UCSD-AML1 (cell line): ENCODE measurements at regions not wholly inside any gene's neighbourhood (a gene's known extent, or its start where the extent isn't known, plus 50 kb on each side); places are given as distances from the start of the nearest gene placed in this dataset.

Experiments used
- DNase-seq: peaks from one replicate; lab custom pipeline; 2025; ENCODE audit not compliant: unreplicated experiment; lab: John Stamatoyannopoulos, UW

DNA sequence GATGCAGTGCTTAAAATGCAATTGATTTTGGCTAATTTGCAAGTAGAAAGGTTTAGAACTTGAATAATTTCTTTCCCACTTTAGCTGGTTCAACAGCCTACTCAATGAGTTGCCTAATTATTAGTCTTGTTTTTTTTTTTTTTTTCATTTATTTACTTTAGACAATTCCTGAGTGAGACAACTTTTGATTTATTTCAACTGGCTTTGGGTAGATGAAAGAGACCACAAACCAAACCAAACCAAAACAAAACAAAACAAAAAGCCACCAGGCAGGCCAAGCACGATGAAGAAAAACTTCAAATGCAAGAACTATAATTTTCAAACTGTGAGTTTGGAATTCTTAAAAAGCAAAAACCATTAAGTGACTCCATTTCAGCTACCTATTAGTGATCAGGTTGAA, 469.9 kb downstream of the GBE1 start:
- no peak for DNase-seq

DNA sequence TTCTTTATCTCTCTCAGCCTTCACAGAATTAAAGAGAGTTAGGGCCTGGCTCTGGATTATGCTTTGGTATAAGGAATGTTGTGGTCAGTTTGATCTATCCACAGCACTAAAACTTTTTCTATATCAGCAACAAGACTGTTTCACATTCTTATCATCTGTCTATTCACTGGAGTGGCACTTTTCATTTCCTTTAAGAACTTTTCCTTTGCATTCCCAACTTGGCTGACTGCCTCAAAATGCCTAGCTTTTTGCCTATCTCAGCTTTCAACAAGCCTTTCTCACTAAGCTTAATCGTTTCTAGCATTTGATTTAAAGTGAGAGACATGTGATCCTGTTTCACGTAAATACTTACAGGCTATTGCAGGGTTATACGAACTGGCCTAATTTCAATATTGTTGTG, 471.8 kb downstream of the GBE1 start:
- no peak for DNase-seq

DNA sequence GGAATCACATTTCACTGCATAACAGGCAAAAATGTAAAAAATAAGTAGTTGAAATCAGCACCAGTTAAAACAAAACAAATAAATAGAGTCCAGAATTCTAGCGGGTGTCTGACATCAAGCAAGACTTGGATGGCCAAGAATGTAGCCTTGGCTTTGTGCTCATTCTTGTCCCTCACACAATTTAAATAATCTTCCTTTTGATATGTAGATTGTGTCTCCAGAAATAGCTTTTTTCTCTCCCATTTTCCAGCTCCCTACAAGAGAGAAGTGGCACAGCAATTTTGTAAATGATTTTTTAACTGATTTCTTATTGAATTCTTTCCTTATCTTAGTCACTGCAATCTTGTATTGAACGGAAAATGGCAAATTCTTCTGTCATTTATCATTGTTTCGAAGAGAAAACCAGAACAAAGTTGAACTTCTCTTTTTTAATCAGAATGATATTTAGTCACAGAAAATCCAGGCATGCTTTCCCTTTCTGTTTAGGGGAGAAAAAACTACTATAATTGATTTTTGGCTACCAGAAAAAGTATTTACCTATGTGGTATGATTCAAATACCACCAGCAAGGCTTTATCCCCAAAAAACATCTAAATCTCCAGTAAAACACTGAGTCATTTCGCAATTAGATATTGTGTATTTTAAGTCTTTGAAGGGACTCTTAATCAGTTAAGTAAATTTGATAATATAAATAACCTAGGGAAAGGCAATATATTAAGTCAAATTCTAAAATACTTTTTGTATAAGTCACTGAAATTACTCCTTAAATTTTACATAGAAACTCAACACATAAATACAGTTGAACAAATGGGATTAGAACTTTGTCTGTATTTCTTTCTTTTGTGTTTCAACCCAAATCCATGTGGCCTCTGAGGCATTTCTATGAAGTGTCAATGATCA, 481.7 kb downstream of the GBE1 start:
- DNase-seq, result no peak

DNA sequence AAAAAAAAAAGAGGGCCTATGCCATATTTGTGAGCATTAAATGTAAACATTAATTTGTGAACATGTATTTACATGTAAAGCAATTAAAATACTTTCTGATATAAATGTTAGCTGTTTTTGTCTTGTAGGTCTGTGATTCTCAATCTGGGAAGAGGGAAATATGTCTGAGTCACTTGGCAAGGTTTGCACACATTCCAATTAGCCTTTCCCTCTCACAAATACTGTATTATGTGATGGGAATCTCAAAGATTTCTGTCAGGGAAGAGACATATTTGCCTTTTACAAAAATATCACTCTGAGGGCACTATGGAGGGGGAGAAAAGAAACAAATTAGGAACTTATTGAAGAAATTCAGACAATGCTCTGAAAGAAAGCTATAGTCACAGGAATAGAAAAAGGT, 483.6 kb downstream of the GBE1 start:
- no peak for DNase-seq

- DNase-seq, result no peak
Measured at GRCh38 chr3:81274671-81275070, 486.8 kb downstream of the GBE1 start.

DNA sequence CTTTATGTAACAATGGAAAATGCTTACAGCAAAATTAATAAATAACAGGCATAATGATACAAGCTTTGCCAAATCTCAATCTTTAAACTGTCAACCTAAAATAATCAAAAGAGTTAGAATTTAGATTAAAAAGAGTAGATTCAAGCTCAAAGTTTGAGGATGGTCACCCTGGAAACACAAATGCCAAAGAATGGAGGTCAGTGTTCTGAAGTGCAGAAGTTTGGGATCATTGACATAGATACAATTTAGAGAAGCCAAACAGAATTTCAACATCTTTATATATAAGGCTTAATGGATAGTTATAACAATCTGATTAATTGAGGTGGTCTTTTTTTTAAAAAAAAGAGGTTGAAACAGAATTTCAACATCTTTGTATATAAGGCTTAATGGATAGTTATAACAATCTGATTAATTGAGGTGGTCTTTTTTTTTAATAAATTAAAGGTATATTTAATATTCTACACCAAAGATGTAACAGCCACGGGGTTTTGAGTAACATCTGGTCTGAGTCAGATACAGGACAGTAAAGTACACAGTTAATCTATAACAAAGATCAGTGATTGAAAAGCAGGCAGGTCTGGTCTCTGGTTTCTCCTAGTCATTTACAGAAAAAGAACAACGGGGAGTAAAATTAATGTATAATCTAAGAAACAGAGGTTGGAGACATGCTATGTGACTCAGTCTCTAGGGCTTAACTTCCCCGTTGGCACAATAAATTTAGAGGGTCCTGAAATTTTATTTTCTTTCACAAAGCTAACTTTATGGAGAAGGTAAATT, 490.7 kb downstream of the GBE1 start:
- DNase-seq, result no peak

DNA sequence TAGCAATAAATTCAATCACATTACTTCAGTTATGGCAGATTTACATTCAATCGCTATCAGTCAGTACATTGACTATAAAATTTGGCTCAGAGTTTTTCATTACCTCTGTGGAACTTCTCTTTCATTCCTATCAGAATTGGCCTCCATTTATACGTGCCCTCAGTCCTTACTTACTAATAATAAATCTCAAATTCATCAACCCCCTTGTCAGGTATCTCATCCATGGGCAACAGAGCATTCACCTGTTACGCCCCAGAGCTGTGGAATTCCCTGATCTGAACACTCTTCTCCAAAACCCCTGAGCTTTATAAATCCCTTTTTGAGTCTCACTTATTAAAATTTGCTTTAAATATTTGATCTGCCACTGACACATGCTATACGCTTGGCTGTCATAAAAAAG, 492.9 kb downstream of the GBE1 start:
- no peak for DNase-seq

GRCh38 chr3:81261996-81262395, 499.4 kb downstream of the GBE1 start:
- DNase-seq, result no peak

DNA sequence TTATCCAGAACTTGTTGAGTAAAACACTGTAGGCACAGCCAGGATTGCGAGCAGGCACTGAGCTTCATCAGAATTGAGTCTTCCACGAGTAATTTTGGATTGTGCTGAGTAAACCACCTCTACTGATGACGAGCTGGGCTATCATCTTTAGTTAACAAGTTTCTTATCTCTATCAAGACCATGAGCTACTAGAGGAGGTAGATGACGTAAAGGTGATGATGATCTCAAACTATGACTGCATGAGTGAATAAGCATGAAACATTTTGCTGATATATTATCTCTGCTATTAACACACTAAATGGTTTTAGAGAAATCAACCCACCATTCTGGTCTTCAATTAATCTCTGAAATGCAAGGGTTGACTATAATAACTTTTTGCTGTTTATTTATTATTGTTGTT, 506.0 kb downstream of the GBE1 start:
- DNase-seq, result no peak

DNA sequence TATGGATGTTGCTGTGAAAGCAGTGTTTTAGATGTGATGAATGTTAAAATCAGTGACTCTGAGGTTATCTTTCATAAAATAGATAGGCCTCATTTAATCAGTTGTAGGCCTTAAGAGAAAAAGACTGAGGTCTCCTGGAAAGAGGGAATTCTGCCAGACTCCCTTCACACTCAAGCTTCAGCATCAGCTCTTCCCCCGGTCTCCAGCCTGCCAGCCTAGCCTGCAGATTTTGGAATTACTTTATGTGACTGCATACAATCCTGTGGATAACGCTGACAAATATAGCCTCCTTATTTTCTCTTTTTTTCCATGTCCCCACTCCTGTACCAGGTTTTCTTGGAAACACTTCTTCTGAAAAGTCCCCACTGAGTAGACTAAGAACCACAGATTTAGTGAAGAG, 510.3 kb downstream of the GBE1 start:
- DNase-seq, result no peak

DNA sequence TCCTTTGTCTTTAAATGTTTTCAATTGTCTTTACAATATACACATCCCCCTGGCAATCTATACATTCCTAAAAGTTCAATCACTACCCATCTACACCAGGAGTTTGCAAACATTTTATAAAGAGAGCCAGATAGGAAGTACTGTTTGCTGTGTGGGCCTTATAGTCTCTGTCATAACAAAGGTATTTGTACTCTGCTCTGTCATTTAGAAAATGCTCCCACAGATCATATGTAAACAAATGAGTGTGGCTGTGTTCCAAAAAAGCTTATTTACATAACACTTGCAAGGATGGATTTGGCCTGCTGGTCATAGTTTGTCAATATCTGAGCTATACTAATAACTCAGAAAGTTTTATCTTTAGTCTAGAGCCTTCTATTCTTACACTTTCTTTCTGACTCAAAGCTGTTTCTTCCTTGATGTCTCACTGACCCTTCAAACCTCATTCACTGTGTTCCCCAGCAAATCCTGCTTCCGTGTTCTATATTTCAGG, 511.9 kb downstream of the GBE1 start:
- DNase-seq, result no peak

DNA sequence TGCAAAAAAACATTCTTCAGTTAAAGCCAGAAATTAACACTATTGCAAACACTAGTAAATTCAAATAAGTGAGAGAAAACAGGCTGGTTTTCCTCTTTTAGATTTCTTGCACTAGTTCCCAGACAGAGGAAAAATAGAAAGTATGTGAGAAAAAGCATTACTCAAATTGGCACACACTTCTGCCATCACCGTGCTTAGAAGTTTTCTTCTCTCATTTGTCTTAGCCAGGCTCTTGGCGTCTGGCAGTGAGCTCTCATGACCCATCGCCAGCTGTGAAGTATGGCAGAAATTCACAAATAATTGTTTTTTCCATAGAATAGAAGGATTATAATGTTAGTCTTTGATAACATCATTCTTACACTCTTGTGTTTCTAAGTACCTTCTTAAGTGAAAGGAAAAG, 515.9 kb downstream of the GBE1 start:
- DNase-seq, result no peak

DNA sequence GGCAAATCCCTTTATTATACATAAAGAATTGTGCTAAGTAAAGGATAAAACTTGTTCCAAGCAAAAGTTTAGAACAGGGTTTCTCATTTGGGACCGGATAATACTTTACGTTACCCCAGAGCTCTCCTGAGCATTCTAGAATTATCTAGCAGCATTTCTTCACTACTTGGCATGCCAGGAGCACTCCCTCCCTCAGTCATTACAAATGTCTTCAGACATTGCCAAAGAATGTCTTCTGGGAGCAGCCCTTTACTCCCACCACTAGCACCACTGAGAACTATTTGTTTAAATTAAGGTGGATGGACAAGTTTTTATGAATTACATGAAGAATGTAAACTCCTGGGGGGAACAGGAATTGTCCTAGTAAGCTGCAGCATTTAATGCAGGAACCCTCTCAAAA, 516.4 kb downstream of the GBE1 start:
- DNase-seq, result no peak

GRCh38 chr3:81244231-81244630, 517.2 kb downstream of the GBE1 start:
- no peak for DNase-seq

DNA sequence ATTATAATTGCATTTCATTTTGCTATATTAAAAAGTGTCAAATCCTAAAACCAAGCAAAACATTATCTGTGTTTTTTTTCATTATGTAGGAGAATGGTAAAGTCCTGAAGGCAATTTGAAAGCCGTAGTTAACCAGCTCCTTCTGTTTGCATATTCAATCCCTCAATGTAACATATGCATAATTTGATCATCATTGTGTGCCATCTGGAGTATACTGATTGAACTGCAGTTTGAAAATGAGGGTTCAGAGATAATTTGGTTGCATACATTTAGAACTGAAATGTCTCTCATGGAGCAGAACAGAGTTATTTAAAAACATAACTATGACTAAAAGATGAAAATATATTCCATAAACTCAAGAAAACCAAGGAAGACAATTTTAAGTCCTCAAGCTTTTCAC, 518.6 kb downstream of the GBE1 start:
- no peak for DNase-seq

DNA sequence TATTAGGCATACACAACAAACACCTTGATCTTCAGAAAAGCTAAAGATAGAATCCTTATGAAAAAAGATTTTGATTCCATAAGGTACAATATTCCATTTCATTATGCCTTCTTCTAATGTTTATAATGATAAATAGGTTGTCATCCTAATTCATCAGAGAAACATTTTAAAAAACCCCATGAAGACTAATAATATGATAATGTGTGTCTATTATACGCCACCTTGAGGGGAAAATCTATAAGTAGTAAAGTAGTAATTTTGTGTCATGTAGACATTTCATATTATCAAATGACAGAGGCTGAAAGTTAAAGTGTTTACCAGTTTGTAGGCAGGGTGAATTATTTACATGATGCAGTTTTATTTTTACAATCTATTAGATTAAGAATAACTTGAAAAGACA, 524.3 kb downstream of the GBE1 start:
- no peak for DNase-seq

DNA sequence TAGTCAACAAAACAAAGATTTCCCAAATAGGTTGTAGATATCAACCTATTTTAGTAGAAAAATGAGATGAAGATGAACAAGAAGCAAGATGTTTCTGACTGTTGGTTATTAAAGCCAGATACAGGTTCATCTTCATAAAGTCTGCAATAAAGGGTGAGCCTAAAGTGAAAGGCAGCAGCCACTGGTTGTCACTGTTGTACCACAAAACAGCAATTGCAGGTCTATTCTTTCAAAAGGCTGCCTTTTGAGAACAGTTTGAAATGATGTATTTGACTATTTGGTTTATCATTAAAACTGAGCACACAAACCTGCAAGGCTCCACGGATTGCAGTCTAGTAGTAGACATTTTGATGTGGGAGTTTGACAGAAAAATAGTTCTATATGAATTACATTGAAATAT, 543.4 kb downstream of the GBE1 start:
- DNase-seq, result no peak

DNA sequence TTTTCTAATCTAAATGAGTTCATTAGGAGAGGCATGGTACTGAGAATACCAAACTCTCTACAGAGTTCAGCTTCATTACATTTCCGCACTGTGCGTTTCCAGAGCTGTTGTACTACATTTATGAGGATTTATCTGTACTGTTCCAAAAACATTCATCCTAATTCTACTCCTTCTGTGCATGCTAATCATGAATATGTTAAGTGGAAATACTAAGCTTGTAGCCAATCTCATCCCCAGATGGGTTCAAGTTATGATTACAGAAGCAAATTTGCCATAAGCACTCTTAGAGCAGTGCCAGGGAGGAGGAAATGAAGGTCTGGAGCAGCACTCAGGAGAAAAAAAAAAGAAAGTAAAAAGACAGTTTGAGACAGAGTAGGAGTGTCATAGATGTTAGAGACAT, 544.3 kb downstream of the GBE1 start:
- DNase-seq, result no peak

DNA sequence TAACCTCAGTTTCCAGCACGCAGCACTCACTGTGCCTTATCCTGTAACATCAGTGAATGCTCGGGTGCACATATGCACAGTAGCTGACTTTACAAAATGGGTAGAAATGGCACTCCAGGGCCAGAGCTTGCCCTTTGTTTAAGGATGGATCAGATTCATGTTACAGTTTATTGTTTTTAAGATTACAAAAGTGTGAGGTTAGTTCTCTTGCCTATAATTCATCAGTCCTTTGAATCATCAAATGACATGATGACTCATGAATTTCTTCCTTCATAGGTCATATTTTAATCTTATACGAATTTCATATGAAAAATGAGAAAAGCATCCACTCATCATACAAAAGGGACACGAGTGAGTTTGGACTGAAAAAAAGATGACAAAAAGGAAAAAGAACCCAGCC, 545.3 kb downstream of the GBE1 start:
- no peak for DNase-seq

- no peak for DNase-seq
Measured at GRCh38 chr3:81214631-81215030, 546.8 kb downstream of the GBE1 start.

DNA sequence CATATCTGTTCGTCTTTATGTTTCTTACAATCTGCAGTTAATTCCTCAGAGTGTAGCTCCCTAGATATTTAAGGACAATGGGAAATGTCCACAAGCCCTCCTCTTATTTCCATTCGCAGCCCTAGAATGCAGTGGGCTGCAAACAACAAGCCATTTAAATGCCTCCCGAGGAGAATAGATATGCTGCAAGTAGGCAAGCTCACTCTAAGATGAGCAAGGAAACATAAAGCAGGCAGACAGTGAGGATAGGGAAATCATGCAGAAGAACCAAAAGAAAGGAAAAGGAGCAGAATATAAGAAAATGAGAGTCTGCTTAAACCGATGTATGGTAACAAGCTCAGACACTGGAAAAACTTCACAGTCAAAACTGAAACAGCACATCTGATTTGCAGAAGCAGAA, 561.9 kb downstream of the GBE1 start:
- DNase-seq, result no peak

GRCh38 chr3:81198756-81199155, 562.7 kb downstream of the GBE1 start:
- DNase-seq, result no peak
